Activated CD4-positive, alpha-beta T cell treated with anti-CD3 and anti-CD28 coated beads for 24 hours (primary cell): ENCODE measurements at regions not wholly inside any gene's neighbourhood (a gene's known extent, or its start where the extent isn't known, plus 50 kb on each side); places are given as distances from the start of the nearest gene placed in this dataset.

ENCODE experiments used
- DNase-seq, 2 donors: peaks; one replicate each; pipeline ENCODE4 v3.0.0-alpha.2; 2020; ENCODE audit warnings: low read depth in 2 of 2

GRCh38 chr9:89721971-89722530, 117.2 kb downstream of the GADD45G start:
- no peak for DNase-seq

DNA sequence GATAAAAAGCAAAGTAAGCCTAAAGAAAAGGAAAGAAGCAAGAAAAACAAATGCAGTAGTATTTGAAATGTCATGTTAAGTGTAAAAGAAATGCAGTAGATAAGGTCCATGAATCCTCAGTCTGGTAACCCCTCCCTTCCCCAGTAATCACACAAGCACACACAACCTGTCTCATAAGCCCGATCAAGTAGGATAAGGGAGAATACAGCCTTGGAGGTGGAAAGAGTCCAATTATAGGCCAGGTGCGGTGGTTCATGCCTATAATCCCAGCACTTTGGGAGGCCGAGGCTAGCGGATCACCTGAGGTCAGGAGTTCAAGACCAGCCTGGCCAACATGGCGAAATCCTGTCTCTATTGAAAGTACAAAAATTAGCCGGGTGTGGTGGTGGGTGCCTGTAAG, 117.9 kb downstream of the GADD45G start:
- no peak for DNase-seq

- no peak for DNase-seq
Measured at GRCh38 chr9:89723469-89724100, 118.8 kb downstream of the GADD45G start.

DNA sequence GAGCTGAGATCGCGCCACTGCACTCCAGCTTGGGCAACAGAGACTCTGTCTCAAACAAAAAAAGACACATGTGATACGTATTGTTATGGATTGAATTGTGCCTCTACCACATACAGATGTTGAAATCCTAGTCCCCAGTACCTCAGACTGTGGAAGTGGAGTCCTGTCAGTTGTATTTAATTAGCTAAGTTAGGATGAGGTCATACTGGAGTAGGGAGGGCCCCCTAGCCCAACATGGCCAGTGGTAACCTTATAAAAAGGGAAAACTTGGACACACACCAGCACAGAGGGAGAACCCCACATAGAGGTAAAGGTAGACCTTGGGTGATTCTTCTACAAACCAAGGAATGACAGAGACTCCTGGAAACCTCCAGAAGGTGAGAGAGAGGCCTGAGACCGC, 119.8 kb downstream of the GADD45G start:
- DNase-seq = no peak

GRCh38 chr9:89725271-89725670, 120.5 kb downstream of the GADD45G start:
- DNase-seq = no peak

DNA sequence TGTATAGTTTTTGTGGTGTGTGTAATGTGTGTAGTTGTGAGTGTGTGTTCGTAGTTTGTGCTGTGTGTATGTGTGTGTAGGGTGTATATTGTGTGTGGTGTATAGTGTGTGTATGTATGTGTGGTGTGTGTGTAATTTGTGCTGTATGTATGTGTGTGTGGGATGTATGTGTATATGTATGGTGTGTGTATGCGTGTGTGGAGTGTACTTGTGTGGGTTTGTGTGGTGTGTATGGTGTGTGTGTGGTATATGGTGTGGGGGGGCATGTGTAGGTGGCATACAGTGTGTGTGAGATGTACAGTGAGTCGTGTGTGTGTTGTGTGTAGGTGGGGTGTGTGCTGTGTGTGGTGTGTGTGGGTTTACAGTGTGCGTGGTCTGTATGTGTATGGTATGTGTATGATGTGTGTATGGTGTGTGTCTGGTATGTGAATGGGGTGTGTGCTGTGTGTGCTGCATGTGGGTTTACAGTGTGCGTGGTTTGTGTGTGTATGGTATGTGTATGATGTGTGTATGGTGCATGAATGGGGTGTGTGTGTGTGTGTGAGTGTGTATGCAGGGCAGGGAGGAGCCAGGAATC, 125.2 kb downstream of the GADD45G start:
- DNase-seq = no peak

GRCh38 chr9:89730715-89731114, 125.9 kb downstream of the GADD45G start:
- no peak for DNase-seq

- DNase-seq = no peak
Measured at GRCh38 chr9:89731262-89732182, 126.7 kb downstream of the GADD45G start.

DNA sequence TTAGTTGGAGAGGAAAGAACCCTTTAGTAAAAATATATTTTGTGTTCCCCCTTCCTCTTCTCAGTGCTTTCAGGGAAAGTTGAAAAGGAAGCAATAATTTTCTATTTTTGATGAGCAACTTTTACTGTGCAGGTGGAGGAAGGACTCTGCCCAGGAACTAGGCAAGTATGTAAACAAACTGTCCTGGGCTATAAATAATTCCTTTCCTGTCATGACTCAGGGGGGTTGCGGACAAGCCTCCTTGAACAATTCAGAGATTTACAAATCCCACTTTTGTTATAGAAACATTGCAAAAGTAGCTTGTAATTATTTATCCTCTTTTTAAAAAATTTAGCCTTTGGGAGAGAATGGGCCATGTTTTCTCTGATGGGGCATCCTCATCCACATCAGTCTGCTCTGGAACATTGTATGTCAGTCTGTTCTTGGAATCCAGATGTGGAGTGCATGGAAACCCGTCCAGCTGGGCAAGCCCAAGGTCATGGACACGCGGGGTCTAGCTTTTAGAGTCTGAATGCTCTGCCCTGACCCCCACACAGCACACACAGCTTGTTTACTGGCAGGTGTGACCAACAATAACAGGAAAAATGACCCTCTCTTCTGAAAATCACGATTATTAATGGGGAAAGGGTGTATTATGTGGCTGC, 127.6 kb downstream of the GADD45G start:
- DNase-seq = no peak

- DNase-seq = no peak
Measured at GRCh38 chr9:89732939-89733324, 128.1 kb downstream of the GADD45G start.

GRCh38 chr9:89734600-89735041, 129.8 kb downstream of the GADD45G start:
- no peak for DNase-seq

DNA sequence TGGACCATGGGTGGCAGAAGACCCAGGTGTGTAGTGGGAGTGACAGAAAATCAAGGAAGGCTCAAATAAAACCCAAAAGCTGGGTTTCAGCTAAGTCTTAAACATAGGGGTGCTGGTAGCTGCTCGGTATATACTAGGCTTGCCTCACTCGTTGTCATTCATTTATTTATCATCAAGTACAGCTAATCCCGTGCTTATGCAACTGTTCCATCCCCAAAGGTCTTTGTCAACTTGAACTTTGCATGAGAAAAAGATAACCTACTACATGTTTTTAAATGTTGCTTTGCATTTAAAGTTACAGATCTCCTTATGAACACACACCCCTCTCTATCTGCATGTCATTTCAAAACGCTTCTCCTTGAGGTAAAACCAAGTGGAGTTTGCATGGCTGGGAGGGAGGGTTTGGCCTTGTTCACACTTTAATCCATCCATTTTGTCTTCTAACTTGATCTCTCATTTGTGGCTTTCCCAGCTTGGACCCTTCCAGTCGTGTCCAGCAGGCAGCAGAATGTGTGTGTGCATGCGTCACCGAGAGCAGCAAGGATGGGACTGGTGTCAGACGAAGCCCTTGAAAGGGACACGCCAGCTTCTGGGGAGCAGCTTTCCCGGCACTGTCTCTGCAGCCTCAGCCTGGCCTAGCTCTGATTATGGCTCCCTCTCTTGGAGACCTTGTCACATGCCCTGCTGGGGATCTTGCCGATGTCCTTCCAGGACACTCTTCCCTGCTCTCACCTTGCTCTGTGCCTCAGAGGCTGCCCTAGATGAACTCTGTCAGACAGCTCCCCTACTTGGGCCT, 133.5 kb downstream of the GADD45G start:
- no peak for DNase-seq

DNA sequence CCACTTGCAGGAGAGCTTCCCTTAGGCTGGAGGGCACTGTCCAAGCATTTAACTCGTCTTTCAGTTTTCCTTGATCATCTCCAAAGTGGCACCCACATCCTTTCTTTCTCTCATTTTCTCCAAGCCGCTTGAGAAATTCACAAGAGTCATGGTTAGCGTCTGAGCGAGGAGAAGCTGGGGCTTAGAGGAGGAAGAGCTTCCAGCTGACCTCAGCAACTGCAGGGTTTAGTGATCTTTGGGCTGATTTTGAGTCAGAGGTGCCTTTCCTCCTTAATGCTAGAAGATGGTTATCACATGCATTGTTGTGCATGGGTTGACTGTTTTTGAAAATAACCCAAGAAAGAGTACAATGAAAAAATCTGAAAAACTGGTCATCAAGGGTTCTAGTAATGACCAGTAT, 134.7 kb downstream of the GADD45G start:
- DNase-seq = no peak

DNA sequence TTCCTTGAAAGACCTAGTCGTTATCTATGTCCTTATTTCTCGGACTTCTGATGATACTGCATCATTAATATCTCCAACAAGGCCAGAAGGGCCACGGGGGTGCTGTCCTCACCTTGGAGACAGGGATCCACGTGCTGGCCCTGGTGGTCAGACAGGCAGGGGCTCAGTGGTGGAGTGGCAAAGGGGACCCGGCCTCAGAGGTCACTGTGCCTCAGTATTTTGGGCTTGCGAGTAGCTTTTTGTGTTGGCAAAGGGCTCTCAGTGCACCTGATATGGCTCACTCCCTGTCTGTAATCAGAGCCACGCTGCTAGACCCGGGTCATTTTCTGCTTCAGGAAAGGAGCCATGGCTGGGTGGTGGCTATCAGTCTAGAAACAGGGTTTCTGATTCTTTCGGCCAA, 135.1 kb downstream of the GADD45G start:
- no peak for DNase-seq

DNA sequence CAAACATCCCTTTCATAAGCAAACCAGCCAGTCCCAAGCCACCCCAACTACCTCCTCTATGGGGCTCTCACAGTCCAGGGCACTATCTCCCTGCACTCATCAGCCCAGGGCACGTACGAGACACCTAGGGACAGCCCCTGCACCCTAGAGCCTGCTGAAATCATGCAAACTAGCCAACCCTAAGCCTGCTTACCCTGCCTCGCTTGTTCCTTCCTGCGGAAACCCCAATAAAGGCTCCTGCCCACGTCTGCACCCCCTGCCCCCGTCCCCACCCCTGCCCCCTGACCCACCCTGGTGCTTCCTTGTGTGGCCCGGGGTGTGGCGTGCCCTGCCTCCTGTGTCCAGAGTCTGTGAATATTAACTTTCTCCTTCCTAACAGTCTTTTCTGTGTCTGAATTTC, 135.9 kb downstream of the GADD45G start:
- DNase-seq = peak in 1 of 2 donors; percentile 19

DNA sequence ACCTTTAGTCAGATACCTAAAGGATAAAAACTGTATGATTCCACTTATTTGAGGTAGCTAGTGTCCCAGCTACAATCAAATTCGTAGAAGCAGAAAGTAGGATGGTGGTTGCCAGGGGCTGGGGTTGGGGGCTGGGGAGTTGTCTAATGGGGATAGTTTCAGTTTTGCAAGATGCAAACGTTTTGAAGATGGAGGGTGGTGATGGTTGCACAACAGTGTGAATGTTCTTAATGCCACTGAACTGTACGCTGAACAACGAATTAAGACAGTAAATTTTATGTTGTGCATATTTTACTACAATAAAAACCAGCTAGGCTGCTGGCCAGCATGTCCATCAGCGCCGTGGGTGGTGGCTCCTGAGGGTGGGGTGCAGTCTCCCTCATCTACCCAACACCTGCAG, 137.8 kb downstream of the GADD45G start:
- DNase-seq = no peak

DNA sequence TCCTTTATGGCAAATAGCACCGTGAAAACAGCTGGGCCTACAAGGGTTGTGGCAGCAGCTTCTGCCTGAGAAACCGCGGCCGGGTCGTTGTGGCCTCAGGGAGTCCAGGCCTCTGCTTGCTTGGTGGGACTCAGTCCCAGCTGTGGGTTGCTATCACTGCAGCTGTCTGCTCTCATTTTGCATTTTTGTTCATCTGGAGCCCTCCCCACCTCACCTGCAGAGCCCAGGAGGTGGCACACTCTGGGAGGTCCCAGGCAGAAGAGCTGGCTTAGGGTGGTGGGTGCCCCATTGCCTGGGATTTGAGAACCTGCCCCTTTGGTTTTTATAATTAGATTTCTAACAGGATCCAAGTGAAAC, 138.4 kb downstream of the GADD45G start:
- no peak for DNase-seq

DNA sequence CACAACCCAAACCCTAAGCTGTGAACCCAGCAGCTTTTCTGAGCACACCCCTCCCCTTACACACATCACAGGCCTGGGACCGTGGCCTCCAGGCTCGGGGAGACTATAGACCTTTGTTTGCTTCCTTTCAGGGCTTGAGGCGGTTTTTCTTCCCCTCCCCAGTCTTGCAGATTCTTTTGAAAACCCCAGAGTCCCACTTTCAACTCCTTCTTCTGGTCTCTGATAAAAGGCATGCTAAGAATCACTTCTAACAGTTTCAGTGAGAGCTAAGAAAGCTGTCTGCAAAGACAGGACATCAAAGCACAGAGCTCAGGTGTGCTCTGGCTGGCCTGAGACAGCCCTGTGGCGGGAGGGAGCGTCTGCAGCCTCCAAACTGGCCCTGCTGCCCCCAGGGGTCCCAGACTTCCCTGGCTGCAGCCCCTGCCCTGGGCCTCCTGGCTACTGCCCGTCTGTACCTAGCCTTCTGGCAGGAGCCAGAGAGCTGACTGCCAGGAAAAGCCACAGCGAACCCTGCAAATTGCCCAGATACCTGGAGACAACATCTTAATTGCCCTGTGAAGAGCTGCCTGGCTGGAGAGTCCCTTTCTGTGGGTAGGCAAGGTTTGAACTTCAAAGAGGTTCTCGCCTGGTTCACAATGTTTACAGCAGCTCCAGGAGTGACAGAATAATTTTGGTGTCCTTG, 138.9 kb downstream of the GADD45G start:
- no peak for DNase-seq

- DNase-seq = no peak
Measured at GRCh38 chr9:89744255-89744648, 139.4 kb downstream of the GADD45G start.

DNA sequence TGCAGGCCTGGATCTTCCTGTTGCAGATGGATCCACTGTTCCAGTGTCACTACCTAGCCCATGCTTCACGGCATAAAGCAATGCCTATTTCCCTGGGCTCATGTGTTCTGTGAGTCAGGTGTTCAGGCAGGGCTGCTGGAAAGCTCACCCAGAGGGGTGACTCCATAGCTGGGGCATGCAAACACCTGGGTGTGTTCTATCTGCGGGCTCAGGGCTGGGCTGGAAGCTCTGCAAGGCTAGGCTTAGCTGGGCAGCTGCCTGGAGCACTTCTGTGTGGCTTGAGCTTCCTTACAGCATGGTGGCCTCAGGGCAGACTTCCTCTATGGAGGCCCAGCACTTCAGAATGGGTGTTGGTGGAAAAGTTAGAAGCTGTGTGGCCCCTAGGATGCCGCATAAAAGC, 139.9 kb downstream of the GADD45G start:
- DNase-seq = no peak
